ENCODE measurements at regions not wholly inside any gene's neighbourhood (a gene's known extent, or its start where the extent isn't known, plus 50 kb on each side); places are given as distances from the start of the nearest gene placed in this dataset.

DNA sequence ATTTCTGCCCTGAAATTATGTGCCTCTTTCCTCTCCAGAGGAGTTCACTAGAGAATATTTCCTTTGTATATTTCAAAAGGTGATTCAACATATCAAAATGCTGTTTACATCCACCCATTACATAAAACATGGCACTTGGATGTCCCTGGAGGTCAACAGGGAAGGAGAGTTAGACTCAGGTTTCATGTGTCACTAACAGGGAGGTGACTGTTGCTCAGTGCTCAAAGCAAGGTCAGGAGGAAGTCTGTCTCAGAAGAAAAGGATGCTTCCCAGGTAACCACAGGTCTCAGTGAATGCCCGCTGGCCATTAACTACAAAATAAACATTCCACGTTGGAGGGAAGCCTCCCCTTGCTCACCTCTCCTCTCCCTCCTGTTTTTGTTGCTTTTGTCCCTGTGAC lies 198.6 kb downstream of the AXIN2 start:
- Histone ChIP-seq H3K36me3 (no peaks in the 10 kb centered on the region), H3K27ac (peak overlapping the region; percentile 8; the same call in 1 of the 2 replicates), H3K4me3 (no peak overlapping the region), H3K27me3 (replicated peaks) (no peaks in the 10 kb centered on the region), H3K9me3 (replicated peaks) (no peaks in the 10 kb centered on the region), H3K4me1 (replicated peaks) (peaks cover 31% of the 10 kb centered on the region)
- DNase-seq (ENCODE audit: low read depth in 1 of 2, low spot score in 2 of 2): peak in 1 of 2 experiments; percentile 47

DNA sequence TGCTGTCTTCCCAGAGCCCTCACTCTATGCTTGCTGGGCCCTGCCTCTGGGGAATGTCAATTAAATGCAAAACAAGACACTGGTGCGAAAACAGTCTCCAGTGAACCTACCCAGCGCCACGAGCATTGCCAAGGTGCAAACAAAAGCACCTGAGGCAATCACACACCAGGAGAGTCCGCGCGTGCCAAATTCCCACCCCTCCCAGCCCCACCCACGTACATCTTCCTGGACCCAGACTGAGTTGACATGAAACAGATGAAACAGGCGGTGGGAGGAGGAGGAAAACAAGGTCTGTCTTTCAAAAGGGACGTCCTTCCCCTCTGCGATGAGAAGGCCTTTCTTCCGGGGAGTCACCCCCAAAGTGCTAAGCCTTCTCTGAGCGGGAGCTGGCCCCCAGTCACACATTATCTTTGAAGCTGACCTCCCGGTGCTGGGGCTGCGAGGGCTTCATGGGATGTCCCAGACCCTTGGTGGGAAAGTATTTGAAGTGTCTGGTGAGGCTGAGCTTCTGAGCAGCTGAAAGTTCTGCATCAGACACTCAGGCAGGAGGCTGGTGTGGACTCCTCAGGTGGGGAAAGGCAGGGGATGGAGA lies 200.4 kb downstream of the AXIN2 start:
- Histone ChIP-seq H3K27me3 (replicated peaks) (no peaks in the 10 kb centered on the region), H3K9me3 (replicated peaks) (no peaks in the 10 kb centered on the region), H3K4me1 (replicated peaks) (peaks cover 31% of the 10 kb centered on the region), H3K27ac (no peak overlapping the region), H3K4me3 (no peak overlapping the region), H3K36me3 (no peaks in the 10 kb centered on the region)
- DNase-seq (ENCODE audit: low read depth in 1 of 2, low spot score in 2 of 2): no peak

- Histone ChIP-seq H3K4me1 (replicated peaks) (peaks cover 31% of the 10 kb centered on the region), H3K9me3 (replicated peaks) (no peaks in the 10 kb centered on the region), H3K4me3 (no peak overlapping the region), H3K36me3 (no peaks in the 10 kb centered on the region), H3K27ac (0 out of 2 replicates have a peak overlapping the region, but pooled peaks have one; percentile 0), H3K27me3 (replicated peaks) (no peaks in the 10 kb centered on the region)
- DNase-seq (ENCODE audit: low read depth in 1 of 2, low spot score in 2 of 2): peak; percentile 87 to 91
Measured at GRCh38 chr17:65359016-65359415, 202.4 kb downstream of the AXIN2 start.

DNA sequence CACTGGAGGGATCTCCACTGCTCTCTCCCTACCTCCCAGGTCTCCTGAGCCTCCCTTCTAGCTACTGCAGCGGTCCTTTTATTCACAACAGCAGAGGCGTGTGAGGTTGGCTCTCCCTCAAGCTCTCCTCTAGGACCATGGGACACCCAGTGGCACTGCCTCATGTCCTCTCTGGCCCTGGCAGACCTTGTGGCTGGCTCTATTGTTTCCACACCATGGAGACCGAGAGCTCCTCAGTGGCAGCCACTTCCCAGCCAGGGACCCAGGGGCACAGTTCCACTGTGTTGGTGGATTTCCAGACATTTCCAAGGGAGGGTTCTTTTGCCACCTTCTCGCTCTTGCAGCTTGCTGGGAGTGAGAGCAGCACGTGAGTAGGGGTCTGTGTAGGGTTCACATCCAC lies 204.9 kb downstream of the AXIN2 start:
- H3K27me3 ChIP-seq (replicated peaks): 0 out of 2 replicates have a peak, but pooled peaks cover 4% of the 10 kb centered on the region
- no peak for DNase-seq (ENCODE audit: low read depth in 1 of 2, low spot score in 2 of 2)

GRCh38 chr17:65355246-65355645 lies 206.2 kb downstream of the AXIN2 start:
- H3K4me3 ChIP-seq: no peak overlapping the region
- H3K27me3 ChIP-seq (replicated peaks): 0 out of 2 replicates have a peak, but pooled peaks cover 4% of the 10 kb centered on the region
- no peak for DNase-seq (ENCODE audit: low read depth in 1 of 2, low spot score in 2 of 2)

More for the DNA sequence above, 204.9 kb downstream of the AXIN2 start:
- no peak overlapping the region for H3K4me3 ChIP-seq
- no peak overlapping the region for H3K27ac ChIP-seq
- peaks cover 19% of the 10 kb centered on the region for H3K4me1 ChIP-seq (replicated peaks)
- no peaks in the 10 kb centered on the region for H3K36me3 ChIP-seq
- no peaks in the 10 kb centered on the region for H3K9me3 ChIP-seq (replicated peaks)

GRCh38 chr17:65349916-65350315 lies 211.5 kb downstream of the AXIN2 start:
- no peaks in the 10 kb centered on the region for H3K9me3 ChIP-seq (replicated peaks)

More at GRCh38 chr17:65355246-65355645, 206.2 kb downstream of the AXIN2 start:
- Histone ChIP-seq H3K4me1 (replicated peaks) (peaks cover 19% of the 10 kb centered on the region), H3K9me3 (replicated peaks) (no peaks in the 10 kb centered on the region), H3K27ac (no peak overlapping the region), H3K36me3 (no peaks in the 10 kb centered on the region)

DNA sequence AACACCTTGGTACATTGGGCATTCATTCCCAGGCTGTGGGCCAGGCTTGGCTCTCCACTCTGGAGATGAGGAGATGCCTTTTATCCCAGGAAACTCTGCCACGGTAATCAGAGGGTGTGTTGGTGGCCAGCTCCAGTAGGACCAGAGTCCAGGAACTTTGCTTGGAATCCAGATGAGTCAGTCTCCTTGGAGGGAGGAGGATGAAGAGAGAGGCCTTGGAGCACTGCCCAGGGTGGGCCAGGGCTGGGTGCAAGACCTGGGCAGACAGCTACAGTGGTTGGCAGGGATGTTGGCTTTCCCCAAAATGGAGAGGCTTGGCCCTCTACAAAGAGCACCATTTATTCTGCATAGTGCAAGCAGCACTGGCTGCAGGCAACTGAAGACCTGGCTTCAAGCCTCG lies 209.0 kb downstream of the RGS9 start:
- DNase-seq (ENCODE audit: low read depth in 1 of 2, low spot score in 2 of 2): no peak
- H3K9me3 ChIP-seq (replicated peaks): no peaks in the 10 kb centered on the region
- no peaks in the 10 kb centered on the region for H3K27me3 ChIP-seq (replicated peaks)
- no peak overlapping the region for H3K4me3 ChIP-seq
- peaks cover 13% of the 10 kb centered on the region for H3K4me1 ChIP-seq (replicated peaks)
- no peaks in the 10 kb centered on the region for H3K36me3 ChIP-seq
- no peak overlapping the region for H3K27ac ChIP-seq

More at GRCh38 chr17:65349916-65350315, 211.5 kb downstream of the AXIN2 start:
- Histone ChIP-seq H3K4me1 (replicated peaks) (peaks cover 13% of the 10 kb centered on the region), H3K4me3 (no peak overlapping the region), H3K27me3 (replicated peaks) (0 out of 2 replicates have a peak, but pooled peaks cover 4% of the 10 kb centered on the region), H3K27ac (no peak overlapping the region), H3K36me3 (no peaks in the 10 kb centered on the region)
- no peak for DNase-seq (ENCODE audit: low read depth in 1 of 2, low spot score in 2 of 2)

GRCh38 chr17:65345261-65346005 lies 208.3 kb downstream of the RGS9 start:
- peak in 1 of 2 experiments; percentile 46 for DNase-seq (ENCODE audit: low read depth in 1 of 2, low spot score in 2 of 2)
- H3K4me1 ChIP-seq (replicated peaks): peaks cover 13% of the 10 kb centered on the region
- H3K9me3 ChIP-seq (replicated peaks): 0 out of 2 replicates have a peak, but pooled peaks cover 2% of the 10 kb centered on the region
- H3K36me3 ChIP-seq: no peaks in the 10 kb centered on the region
- no peaks in the 10 kb centered on the region for H3K27me3 ChIP-seq (replicated peaks)
- H3K4me3 ChIP-seq: no peak overlapping the region
- no peak overlapping the region for H3K27ac ChIP-seq

DNA sequence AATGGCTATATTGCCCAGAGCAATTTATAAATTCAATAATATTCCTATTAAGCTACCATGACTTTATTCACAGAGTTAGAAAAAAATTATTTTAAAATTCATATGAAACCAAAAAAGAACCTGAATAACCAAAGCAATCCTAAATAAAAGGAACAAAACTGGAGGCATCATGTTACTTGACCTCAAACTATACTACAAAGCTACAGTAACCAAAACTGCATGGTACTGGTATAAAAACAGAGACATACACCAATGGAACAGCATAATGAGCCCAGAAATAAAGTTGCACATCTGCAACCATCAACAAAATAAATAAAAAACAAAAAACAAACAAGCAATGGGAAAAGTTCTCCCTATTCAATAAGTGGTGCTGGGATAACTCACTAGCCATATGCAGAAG lies 203.2 kb downstream of the RGS9 start:
- no peak overlapping the region for H3K4me3 ChIP-seq
- no peaks in the 10 kb centered on the region for H3K27me3 ChIP-seq (replicated peaks)
- no peak for DNase-seq (ENCODE audit: low read depth in 1 of 2, low spot score in 2 of 2)
- H3K9me3 ChIP-seq (replicated peaks): peaks cover 13% of the 10 kb centered on the region; the same call in 1 of the 2 replicates
- no peak overlapping the region for H3K27ac ChIP-seq
- H3K4me1 ChIP-seq (replicated peaks): peaks cover 4% of the 10 kb centered on the region
- no peaks in the 10 kb centered on the region for H3K36me3 ChIP-seq

GRCh38 chr17:65334406-65334805 lies 197.2 kb downstream of the RGS9 start:
- no peak overlapping the region for H3K27ac ChIP-seq
- no peaks in the 10 kb centered on the region; the same call in 1 of the 2 replicates for H3K4me1 ChIP-seq (replicated peaks)
- H3K9me3 ChIP-seq (replicated peaks): peaks cover 8% of the 10 kb centered on the region; the same call in 1 of the 2 replicates
- H3K4me3 ChIP-seq: no peak overlapping the region
- H3K36me3 ChIP-seq: no peaks in the 10 kb centered on the region
- H3K27me3 ChIP-seq (replicated peaks): no peaks in the 10 kb centered on the region
- DNase-seq (ENCODE audit: low read depth in 1 of 2, low spot score in 2 of 2): no peak

DNA sequence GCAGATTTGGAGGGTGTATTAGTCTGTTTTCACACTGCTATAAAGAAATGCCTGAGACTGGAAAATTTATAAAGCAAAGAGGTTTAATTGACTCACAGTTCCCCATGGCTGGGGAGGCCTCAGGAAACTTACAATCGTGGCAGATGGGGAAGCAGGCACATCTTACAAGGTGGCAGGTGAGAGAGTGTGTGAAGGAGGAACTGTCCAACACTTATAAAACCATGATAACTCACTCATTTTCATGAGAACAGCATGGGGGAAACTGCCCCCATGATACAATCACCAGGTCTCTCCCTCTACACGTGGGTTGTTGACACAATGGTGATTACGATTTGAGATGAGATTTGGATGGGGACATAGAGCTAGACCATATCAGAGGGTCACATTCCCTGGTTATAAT lies 195.6 kb downstream of the RGS9 start:
- Histone ChIP-seq H3K4me3 (no peak overlapping the region), H3K27me3 (replicated peaks) (no peaks in the 10 kb centered on the region), H3K4me1 (replicated peaks) (no peaks in the 10 kb centered on the region; the same call in 1 of the 2 replicates), H3K9me3 (replicated peaks) (no peaks in the 10 kb centered on the region), H3K27ac (no peak overlapping the region), H3K36me3 (no peaks in the 10 kb centered on the region)
- no peak for DNase-seq (ENCODE audit: low read depth in 1 of 2, low spot score in 2 of 2)

- no peak for DNase-seq (ENCODE audit: low read depth in 1 of 2, low spot score in 2 of 2)
- Histone ChIP-seq H3K27ac (no peak overlapping the region), H3K4me1 (replicated peaks) (no peaks in the 10 kb centered on the region; the same call in 1 of the 2 replicates), H3K9me3 (replicated peaks) (no peaks in the 10 kb centered on the region), H3K36me3 (no peaks in the 10 kb centered on the region), H3K27me3 (replicated peaks) (no peaks in the 10 kb centered on the region), H3K4me3 (no peak overlapping the region)
Measured at GRCh38 chr17:65332375-65332774, 195.2 kb downstream of the RGS9 start.

DNA sequence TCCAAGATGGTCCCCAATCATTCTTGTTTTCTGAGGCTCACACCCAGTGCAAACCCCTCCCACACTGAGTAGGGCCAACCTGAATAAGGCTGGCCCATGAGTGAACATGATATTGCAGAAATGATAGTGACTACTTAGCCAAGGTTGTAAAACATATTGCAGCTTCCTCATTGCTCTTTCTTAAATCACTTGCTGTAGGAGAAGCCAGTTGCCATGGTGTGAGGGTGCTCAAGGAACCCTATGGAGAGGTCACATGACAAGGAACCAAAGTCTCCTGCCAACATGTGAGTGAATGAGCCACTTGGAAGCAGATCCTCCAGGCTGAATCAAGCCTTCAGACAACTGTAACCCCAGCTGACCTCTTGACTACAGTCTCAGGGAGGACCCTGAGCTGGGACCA lies 191.4 kb downstream of the RGS9 start:
- H3K36me3 ChIP-seq: no peaks in the 10 kb centered on the region
- H3K4me3 ChIP-seq: no peak overlapping the region
- no peak for DNase-seq (ENCODE audit: low read depth in 1 of 2, low spot score in 2 of 2)
- H3K27me3 ChIP-seq (replicated peaks): no peaks in the 10 kb centered on the region
- H3K4me1 ChIP-seq (replicated peaks): no peaks in the 10 kb centered on the region; the same call in 1 of the 2 replicates
- H3K9me3 ChIP-seq (replicated peaks): no peaks in the 10 kb centered on the region
- no peak overlapping the region for H3K27ac ChIP-seq
